Cardiac fibroblast (primary cell): ENCODE measurements at regions not wholly inside any gene's neighbourhood (a gene's known extent, or its start where the extent isn't known, plus 50 kb on each side); places are given as distances from the start of the nearest gene placed in this dataset.

Experiments
- DNase-seq, 2 donors: peaks; one replicate each; pipeline versions ENCODE4 v3.0.0 to v3.0.0-alpha.2; 2010; ENCODE audit warnings: low read depth in 2 of 2
- H3K4me3 ChIP-seq, 2 donors: replicated peaks in 1 of 2; 1 replicate in 1 of 2; 2 replicates in 1 of 2; pipeline ENCODE4 v1.5.1; 2011; ENCODE audit warnings: low read depth in 2 of 2, low read length in 2 of 2, mild to moderate bottlenecking in 2 of 2, moderate library complexity in 1 of 2
- CTCF ChIP-seq: IDR thresholded peaks from one replicate; pipeline ENCODE4 v1.5.1; 2011; ENCODE audit warnings: low read depth, mild to moderate bottlenecking, low read length, inconsistent platforms

- TF ChIP-seq CTCF, result no peak
- no peak overlapping the region for H3K4me3 ChIP-seq
- DNase-seq, result no peak
These were observed 616.7 kb upstream of the EPHA7 start for GRCh38 chr6:94036024-94036423.

GRCh38 chr6:94027374-94027773, 608.0 kb upstream of the EPHA7 start:
- no peak for TF ChIP-seq CTCF
- no peak overlapping the region for H3K4me3 ChIP-seq
- no peak for DNase-seq

GRCh38 chr6:94026575-94026974, 607.2 kb upstream of the EPHA7 start:
- no peak overlapping the region for H3K4me3 ChIP-seq
- no peak for DNase-seq
- no peak for TF ChIP-seq CTCF

- no peak for TF ChIP-seq CTCF
- DNase-seq, result no peak
- no peak overlapping the region for H3K4me3 ChIP-seq
These were observed 586.5 kb upstream of the EPHA7 start for GRCh38 chr6:94005835-94006234.

- no peak overlapping the region for H3K4me3 ChIP-seq
- no peak for DNase-seq
- no peak for TF ChIP-seq CTCF
These were observed 573.6 kb upstream of the EPHA7 start for GRCh38 chr6:93992976-93993375.

- no peak for DNase-seq
- no peak for TF ChIP-seq CTCF
- no peak overlapping the region for H3K4me3 ChIP-seq
These were observed 570.3 kb upstream of the EPHA7 start for GRCh38 chr6:93989630-93990029.

GRCh38 chr6:93985953-93986352, 566.6 kb upstream of the EPHA7 start:
- H3K4me3 ChIP-seq, result no peak overlapping the region
- DNase-seq, result no peak
- TF ChIP-seq CTCF, result no peak
